HepG2 (cell line): ENCODE measurements at regions not wholly inside any gene's neighbourhood (a gene's known extent, or its start where the extent isn't known, plus 50 kb on each side); places are given as distances from the start of the nearest gene placed in this dataset.
A peak's percentile ranks its signal among the peaks of the same experiment; 100 is the strongest.

Source experiments
- ATAC-seq: fragments of 200-7000 bp; cut with Tn5 transposase; 3 replicates; pipeline ENCODE4 v1.9.1; 2020; ENCODE audit warnings: mild to moderate bottlenecking, moderate library complexity
- BruUV-seq: library from RNA; stranded (reverse); fragments of 400-500 nt; replicated peaks from 2 replicates; lab custom pipeline; 2021; lab: Mats Ljungman, UMichigan
- CTCF ChIA-PET: fragments of 300-600 bp; formaldehyde crosslinking; extraction: SDS; loops from one replicate; lab custom pipeline; 2021; ENCODE audit warnings: low total read pairs, inconsistent platforms, low intra/inter-chr PET ratio; lab: Yijun Ruan, JAX
- POLR2A ChIA-PET: fragments of 350-600 bp; sonication (Branson Sonifier 250); formaldehyde crosslinking; loops from one replicate; lab custom pipeline; 2020; ENCODE audit warnings: antibody characterized with exemption, inconsistent platforms; lab: Yijun Ruan, JAX
- DNase-seq: peaks from one replicate; pipeline ENCODE4 v3.0.0-alpha.2; 2015; ENCODE audit warnings: low spot score
- FAIRE-seq: peaks from 3 replicates; lab custom pipeline; 2011; peaks lifted over from hg19 to GRCh38; lab: Jason Lieb, UNC
- H2AFZ ChIP-seq: one replicate; pipeline ENCODE4 v1.6.1; 2011; ENCODE audit warnings: low read length, inconsistent platforms
- H3K27ac ChIP-seq: fragments of 300-600 bp; 3 replicates; pipeline ENCODE4 v1.8.0; 2011; ENCODE audit warnings: mixed run types, mild to moderate bottlenecking, mixed read lengths, low read length, inconsistent platforms; ENCODE audit not compliant: insufficient read depth; ENCODE audit errors: extremely low read length
- H3K27me3 ChIP-seq, 2 experiments: fragments of 200-600 bp in 1 of 2; 2 replicates in 1 of 2; 3 replicates in 1 of 2; pipeline versions ENCODE4 v1.6.0 to v1.8.0; 2011; ENCODE audit warnings: low read length in 2 of 2, mild to moderate bottlenecking in 2 of 2, moderate library complexity in 2 of 2, inconsistent platforms in 1 of 2; ENCODE audit not compliant: insufficient read depth in 2 of 2, control insufficient read depth in 1 of 2
- H3K36me3 ChIP-seq, 2 experiments: fragments of 200-600 bp in 1 of 2; replicated peaks in 1 of 2; 2 replicates in 1 of 2; 3 replicates in 1 of 2; pipeline versions ENCODE4 v1.5.1 to v1.8.0; 2011; ENCODE audit warnings: low read length in 2 of 2, inconsistent platforms in 1 of 2; ENCODE audit not compliant: insufficient read depth in 2 of 2, control insufficient read depth in 1 of 2
- H3K4me1 ChIP-seq: 2 replicates; pipeline ENCODE4 v1.5.1; 2012; ENCODE audit warnings: low read length, inconsistent platforms; ENCODE audit not compliant: insufficient read depth
- H3K4me2 ChIP-seq: 2 replicates; pipeline ENCODE4 v1.6.0; 2011; ENCODE audit warnings: low read depth, low read length, inconsistent platforms
- H3K4me3 ChIP-seq, 3 experiments: fragments of 200-600 bp in 1 of 3; sonication (generic), shearing (Covaris generic) in 1 of 3; replicated peaks in 1 of 3; 2 replicates each; pipeline ENCODE4 v1.5.1; 2011 to 2016; ENCODE audit warnings: low read length in 3 of 3, inconsistent platforms in 2 of 3, low read depth in 2 of 3, mild to moderate bottlenecking in 2 of 3, control low read depth in 1 of 3, mixed read lengths in 1 of 3; ENCODE audit not compliant: insufficient read depth in 1 of 3
- H3K79me2 ChIP-seq: one replicate; pipeline ENCODE4 v1.6.1; 2011; ENCODE audit warnings: low read length, inconsistent platforms; ENCODE audit not compliant: insufficient read depth
- H3K9ac ChIP-seq: 2 replicates; pipeline ENCODE4 v1.6.0; 2011; ENCODE audit warnings: mild to moderate bottlenecking, low read depth, low read length, inconsistent platforms; ENCODE audit not compliant: insufficient read depth
- H3K9me3 ChIP-seq: 2 replicates; pipeline ENCODE4 v1.5.1; 2012; ENCODE audit warnings: mild to moderate bottlenecking, low read length
- H4K20me1 ChIP-seq: 2 replicates; pipeline ENCODE4 v1.6.0; 2011; ENCODE audit warnings: inconsistent platforms, mild to moderate bottlenecking, low read length, moderate library complexity; ENCODE audit not compliant: insufficient read depth
- GATA4 ChIP-seq: sonication (generic); IDR thresholded peaks from 2 replicates; pipeline ENCODE4 v1.6.1; 2016; ENCODE audit warnings: antibody characterized with exemption, low read depth, borderline replicate concordance
- KLF16 ChIP-seq, 2 experiments: sonication (generic) in 1 of 2; formaldehyde crosslinking in 1 of 2; IDR thresholded peaks; 2 replicates each; pipeline versions ENCODE4 v1.6.1 to v1.8.0; 2016 to 2023; ENCODE audit warnings: missing genetic modification reagents in 2 of 2, missing compliant biosample characterization in 1 of 2
- ZBTB1 ChIP-seq: sonication (generic); formaldehyde crosslinking; IDR thresholded peaks from 2 replicates; pipeline ENCODE4 v1.4.0; 2020; ENCODE audit warnings: missing genetic modification reagents, borderline replicate concordance
- ZNF101 ChIP-seq: sonication (generic); formaldehyde crosslinking; IDR thresholded peaks from 2 replicates; pipeline ENCODE4 v1.4.0; 2020; ENCODE audit warnings: mild to moderate bottlenecking, low read depth, missing genetic modification reagents, borderline replicate concordance
- ZNF383 ChIP-seq: sonication (generic); formaldehyde crosslinking; IDR thresholded peaks from 2 replicates; pipeline ENCODE4 v1.4.0; 2020; ENCODE audit warnings: missing genetic modification reagents, mild to moderate bottlenecking, borderline replicate concordance
- ZNF556 ChIP-seq: sonication (generic); formaldehyde crosslinking; IDR thresholded peaks from 2 replicates; pipeline ENCODE4 v1.4.0; 2020; ENCODE audit warnings: mild to moderate bottlenecking, missing genetic modification reagents, borderline replicate concordance
- ZNF878 ChIP-seq: sonication (generic); formaldehyde crosslinking; IDR thresholded peaks from 2 replicates; pipeline ENCODE4 v1.8.1; 2023; ENCODE audit warnings: mild to moderate bottlenecking, missing genetic modification reagents, moderate library complexity
- WGBS: methylation state at CpG from one replicate; pipeline ENCODE4 v1.1.6; 2017; ENCODE audit warnings: low lambda C conversion rate; 5-methylcytosine and 5-hydroxymethylcytosine counted together
- in situ Hi-C: cut with HindIII; loops from 2 replicates; pipeline ENCODE4 v1.10.0; 2017; ENCODE audit warnings: low pct_unique_long_range_greater_than_20kb; ENCODE audit not compliant: extremely low pct_ligation_motif_present
- intact Hi-C: fragments of 100-400 bp; cut with micrococcal nuclease; formaldehyde crosslinking; loops from one replicate; pipeline ENCODE4 v1.10.0; 2022; ENCODE audit not compliant: unreplicated experiment
- TF ChIP-seq, protein P1 (sequence below): sonication (generic); formaldehyde crosslinking; IDR thresholded peaks from 2 replicates; pipeline ENCODE4 v1.8.0; 2022; ENCODE audit warnings: mild to moderate bottlenecking, missing genetic modification reagents, borderline replicate concordance

DNA sequence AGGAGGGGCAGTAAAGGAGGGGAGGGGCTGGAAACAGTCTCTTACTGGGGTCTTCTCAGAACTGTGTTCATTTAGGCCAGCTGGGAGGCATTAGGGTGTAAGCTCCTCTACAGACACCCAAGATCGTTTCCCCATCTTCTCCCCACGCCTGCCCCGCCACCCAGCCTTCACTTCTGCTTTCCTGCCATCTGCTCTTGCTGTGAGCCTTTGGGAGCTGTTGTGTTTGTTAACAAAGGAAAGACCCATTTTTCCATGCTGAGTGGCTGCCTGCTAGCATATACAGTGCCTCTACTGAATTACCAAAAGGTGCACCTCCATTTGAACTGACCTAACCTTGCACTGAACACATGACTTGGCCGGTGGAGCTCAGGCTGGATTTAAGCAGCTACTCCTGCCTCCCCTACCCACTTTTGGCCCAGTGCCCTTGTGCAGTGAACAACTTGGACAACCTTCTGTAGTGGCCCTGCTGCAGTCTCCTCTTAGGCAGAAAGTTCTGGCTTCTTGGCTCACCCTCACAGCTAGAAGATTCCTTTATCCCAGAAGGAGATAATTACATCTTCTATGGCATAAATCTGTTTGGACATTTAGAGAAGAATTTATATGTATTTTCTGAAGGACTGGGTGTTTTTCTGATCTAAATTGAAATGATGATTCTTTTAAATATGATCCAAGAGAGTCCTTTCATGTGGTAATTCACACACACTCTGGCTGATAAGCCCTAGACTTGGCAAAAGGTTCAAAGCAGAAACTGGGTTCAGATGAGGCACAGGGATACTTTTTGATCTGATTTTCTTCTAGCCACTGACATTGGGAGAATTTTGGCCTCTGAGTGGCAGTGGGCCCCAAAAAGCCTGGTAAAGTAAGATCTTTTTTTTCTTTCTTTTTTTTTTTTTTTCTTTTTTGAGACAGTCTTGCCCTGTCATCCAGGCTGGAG, 81.9 kb upstream of the HNF1B start:
- Histone ChIP-seq H3K79me2 (no peaks in the 10 kb centered on the region), H3K36me3 (no peaks in the 10 kb centered on the region)
- no peak for ATAC-seq
- WGBS: 78% methylated on average over 4 of the region's 4 CpGs
- TF ChIP-seq GATA4 (no peak), ZBTB1 (no peak), ZNF101 (no peak), ZNF878 (CRISPR knock-in tag) (no peak), KLF16 (CRISPR knock-in tag; IDR thresholded peaks at IDR 0.05) (no peak), ZNF383 (CRISPR knock-in tag) (no peak), ZNF556 (no peak)
- TF ChIP-seq, protein P1, sequence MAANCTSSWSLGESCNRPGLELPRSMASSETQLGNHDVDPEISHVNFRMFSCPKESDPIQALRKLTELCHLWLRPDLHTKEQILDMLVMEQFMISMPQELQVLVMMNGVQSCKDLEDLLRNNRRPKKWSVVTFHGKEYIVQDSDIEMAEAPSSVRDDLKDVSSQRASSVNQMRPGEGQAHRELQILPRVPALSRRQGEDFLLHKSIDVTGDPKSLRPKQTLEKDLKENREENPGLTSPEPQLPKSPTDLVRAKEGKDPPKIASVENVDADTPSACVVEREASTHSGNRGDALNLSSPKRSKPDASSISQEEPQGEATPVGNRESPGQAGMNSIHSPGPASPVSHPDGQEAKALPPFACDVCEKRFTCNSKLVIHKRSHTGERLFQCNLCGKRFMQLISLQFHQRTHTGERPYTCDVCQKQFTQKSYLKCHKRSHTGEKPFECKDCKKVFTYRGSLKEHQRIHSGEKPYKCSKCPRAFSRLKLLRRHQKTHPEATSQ: no peak
- TF ChIP-seq, all 625 proteins: peak for 0
- no TSS peak for BruUV-seq
- H3K4me2 ChIP-seq: no peak overlapping the region
- POLR2A ChIA-PET: no interaction called here
- peaks cover 79% of the 10 kb centered on the region for H3K4me1 ChIP-seq
- H3K9me3 ChIP-seq: no peaks in the 10 kb centered on the region
- no peak for FAIRE-seq
- H4K20me1 ChIP-seq: no peaks in the 10 kb centered on the region
- H3K4me3 ChIP-seq: no peak overlapping the region
- no peaks in the 10 kb centered on the region; a peak in 1 of 5 replicates for H3K27me3 ChIP-seq
- intact Hi-C loops: no loop called here
- H3K9ac ChIP-seq: no peak overlapping the region
- no peak overlapping the region for H3K27ac ChIP-seq
- H2AFZ ChIP-seq: no peak overlapping the region
- peak; percentile 47 for DNase-seq
- CTCF ChIA-PET: no interaction called here
- in situ Hi-C loops: no loop called here
